IMR-90 (cell line): ENCODE measurements at regions not wholly inside any gene's neighbourhood (a gene's known extent, or its start where the extent isn't known, plus 50 kb on each side); places are given as distances from the start of the nearest gene placed in this dataset.

Source experiments
- ATAC-seq: fragments of 200-7000 bp; cut with Tn5 transposase; 2 replicates; pipeline ENCODE4 v1.9.1; 2020; ENCODE audit warnings: low read depth, mild to moderate bottlenecking, moderate library complexity
- BruUV-seq: library from RNA; stranded (reverse); fragments of 400-500 nt; replicated peaks from 2 replicates; lab custom pipeline; 2021; lab: Mats Ljungman, UMichigan
- CTCF ChIA-PET: fragments of 300-600 bp; formaldehyde crosslinking; extraction: SDS; loops from one replicate; lab custom pipeline; 2021; ENCODE audit warnings: antibody characterized with exemption; lab: Yijun Ruan, JAX
- POLR2A ChIA-PET: fragments of 300-600 bp; sonication (Branson Sonifier 250); formaldehyde crosslinking; loops from one replicate; lab custom pipeline; 2022; ENCODE audit warnings: antibody characterized with exemption; ENCODE audit not compliant: unreplicated experiment; lab: Charles Lee
- DNase-seq: peaks from one replicate; pipeline ENCODE4 v3.0.0; 2013
- H2AFZ ChIP-seq: replicated peaks from 2 replicates; pipeline ENCODE3; 2013; ENCODE audit warnings: low read length, mild to moderate bottlenecking; ENCODE audit not compliant: poor library complexity
- H2AK5ac ChIP-seq: 2 replicates; pipeline ENCODE4 v1.6.1; 2013; ENCODE audit warnings: low read depth, low read length, inconsistent platforms
- H2AK9ac ChIP-seq: replicated peaks from 2 replicates; pipeline ENCODE3; 2013; ENCODE audit warnings: mild to moderate bottlenecking, low read depth, low read length, moderate library complexity; ENCODE audit not compliant: poor library complexity
- H2BK120ac ChIP-seq: 2 replicates; pipeline ENCODE4 v1.6.1; 2013; ENCODE audit warnings: low read depth, low read length, inconsistent platforms
- H2BK15ac ChIP-seq: 3 replicates; pipeline ENCODE4 v1.6.1; 2013; ENCODE audit warnings: low read depth, low read length, inconsistent platforms
- H2BK20ac ChIP-seq: 2 replicates; pipeline ENCODE4 v1.6.1; 2013; ENCODE audit warnings: low read depth, mild to moderate bottlenecking, inconsistent platforms, low read length, moderate library complexity
- H2BK5ac ChIP-seq: 2 replicates; pipeline ENCODE4 v1.6.1; 2013; ENCODE audit warnings: mild to moderate bottlenecking, low read depth, low read length, inconsistent platforms; ENCODE audit not compliant: poor library complexity, severe bottlenecking
- H3K14ac ChIP-seq: replicated peaks from 2 replicates; pipeline ENCODE4 v1.6.1; 2013; ENCODE audit warnings: low read depth, low read length, inconsistent platforms
- H3K18ac ChIP-seq: 2 replicates; pipeline ENCODE4 v1.6.1; 2013; ENCODE audit warnings: low read depth, low read length, control low read depth
- H3K23ac ChIP-seq: 2 replicates; pipeline ENCODE4 v1.6.1; 2013; ENCODE audit warnings: low read depth, low read length, inconsistent platforms
- H3K27ac ChIP-seq: 2 replicates; pipeline ENCODE4 v1.5.1; 2013; ENCODE audit warnings: mild to moderate bottlenecking, control low read depth, low read length; ENCODE audit not compliant: insufficient read depth
- H3K27me3 ChIP-seq: 2 replicates; pipeline ENCODE4 v1.6.1; 2013; ENCODE audit warnings: low read length; ENCODE audit not compliant: control insufficient read depth, insufficient read depth
- H3K36me3 ChIP-seq: 2 replicates; pipeline ENCODE4 v1.6.1; 2013; ENCODE audit warnings: low read length, mixed read lengths; ENCODE audit not compliant: control insufficient read depth, insufficient read depth
- H3K4ac ChIP-seq: 2 replicates; pipeline ENCODE4 v1.6.1; 2013; ENCODE audit warnings: low read depth, low read length, inconsistent platforms
- H3K4me1 ChIP-seq: 2 replicates; pipeline ENCODE4 v1.6.1; 2013; ENCODE audit warnings: low read length, mixed read lengths; ENCODE audit not compliant: control insufficient read depth, insufficient read depth
- H3K4me2 ChIP-seq: 2 replicates; pipeline ENCODE4 v1.6.1; 2013; ENCODE audit warnings: low read depth, mild to moderate bottlenecking, control low read depth, low read length, moderate library complexity
- H3K4me3 ChIP-seq: 2 replicates; pipeline ENCODE4 v1.5.1; 2013; ENCODE audit warnings: low read depth, mild to moderate bottlenecking, control low read depth, low read length, moderate library complexity; ENCODE audit not compliant: insufficient read depth
- H3K56ac ChIP-seq: 2 replicates; pipeline ENCODE4 v1.6.1; 2013; ENCODE audit warnings: low read length, inconsistent platforms; ENCODE audit not compliant: insufficient read depth; ENCODE audit errors: extremely low read depth
- H3K79me1 ChIP-seq, 2 experiments: 2 replicates each; pipeline ENCODE4 v1.6.1; 2013; ENCODE audit warnings: low read length in 2 of 2, inconsistent platforms in 1 of 2, low read depth in 1 of 2
- H3K9ac ChIP-seq: 2 replicates; pipeline ENCODE4 v1.6.1; 2013; ENCODE audit warnings: low read depth, low read length, control low read depth
- H3K9me1 ChIP-seq: 2 replicates; pipeline ENCODE4 v1.6.1; 2013; ENCODE audit warnings: low read length, inconsistent platforms; ENCODE audit not compliant: insufficient read depth
- H3K9me3 ChIP-seq: 2 replicates; pipeline ENCODE4 v1.6.1; 2013; ENCODE audit warnings: low read length; ENCODE audit not compliant: control insufficient read depth, insufficient read depth
- H4K20me1 ChIP-seq: 2 replicates; pipeline ENCODE4 v1.6.1; 2013; ENCODE audit warnings: low read length, inconsistent platforms; ENCODE audit not compliant: insufficient read depth
- H4K5ac ChIP-seq: 2 replicates; pipeline ENCODE4 v1.6.1; 2013; ENCODE audit warnings: mild to moderate bottlenecking, low read depth, low read length, control low read depth
- H4K8ac ChIP-seq, 2 experiments: 2 replicates each; pipeline ENCODE4 v1.6.1; 2013; ENCODE audit warnings: low read depth in 2 of 2, low read length in 2 of 2, control low read depth in 1 of 2, inconsistent platforms in 1 of 2
- H4K91ac ChIP-seq: 2 replicates; pipeline ENCODE4 v1.6.1; 2013; ENCODE audit warnings: low read depth, low read length, inconsistent platforms; ENCODE audit not compliant: insufficient read depth
- BHLHE40 ChIP-seq: fragments of 150-350 bp; IDR thresholded peaks from 2 replicates; pipeline ENCODE4 v1.6.1; 2016; ENCODE audit warnings: mild to moderate bottlenecking, low read depth, low read length
- CEBPB ChIP-seq: IDR thresholded peaks from 2 replicates; pipeline ENCODE4 v1.6.1; 2012; ENCODE audit warnings: low read depth, low read length, improper control_type of control experiment
- CHD1 ChIP-seq: IDR thresholded peaks from 2 replicates; pipeline ENCODE4 v1.6.1; 2012; ENCODE audit warnings: low read depth, low read length, improper control_type of control experiment
- FOS ChIP-seq: fragments of 150-350 bp; IDR thresholded peaks from 2 replicates; pipeline ENCODE4 v1.6.1; 2016; ENCODE audit warnings: low read depth, low read length
- MAFK ChIP-seq: IDR thresholded peaks from 2 replicates; pipeline ENCODE4 v1.6.1; 2012; ENCODE audit warnings: low read depth, low read length, improper control_type of control experiment
- MAZ ChIP-seq: IDR thresholded peaks from 2 replicates; pipeline ENCODE4 v1.6.1; 2012; ENCODE audit warnings: low read depth, mild to moderate bottlenecking, low read length, improper control_type of control experiment, moderate library complexity, borderline replicate concordance
- MXI1 ChIP-seq: IDR thresholded peaks from 2 replicates; pipeline ENCODE4 v1.6.1; 2012; ENCODE audit warnings: low read depth, mild to moderate bottlenecking, low read length, moderate library complexity, borderline replicate concordance
- NFE2L2 ChIP-seq: fragments of 150-350 bp; IDR thresholded peaks from 2 replicates; pipeline ENCODE4 v1.6.1; 2016; ENCODE audit warnings: low read depth, mild to moderate bottlenecking, low read length
- POLR2A ChIP-seq: IDR thresholded peaks from 2 replicates; pipeline ENCODE4 v1.6.1; 2012; ENCODE audit warnings: mild to moderate bottlenecking, low read depth, low read length
- RAD21 ChIP-seq: IDR thresholded peaks from 2 replicates; pipeline ENCODE4 v1.6.1; 2012; ENCODE audit warnings: low read length, improper control_type of control experiment
- RCOR1 ChIP-seq: IDR thresholded peaks from 2 replicates; pipeline ENCODE4 v1.6.1; 2012; ENCODE audit warnings: mild to moderate bottlenecking, low read length, improper control_type of control experiment; ENCODE audit not compliant: insufficient replicate concordance
- RFX5 ChIP-seq: IDR thresholded peaks from 2 replicates; pipeline ENCODE4 v1.8.0; 2012; ENCODE audit warnings: low read depth, mild to moderate bottlenecking, low read length, moderate library complexity
- SMC3 ChIP-seq: fragments of 150-350 bp; IDR thresholded peaks from 2 replicates; pipeline ENCODE4 v1.6.1; 2016; ENCODE audit warnings: low read depth, mild to moderate bottlenecking, antibody characterized with exemption, low read length, moderate library complexity
- WGBS, 2 experiments: methylation state at CpG; one replicate each; pipeline versions ENCODE4 v1.1.5 to v1.1.7; 2013; ENCODE audit warnings: missing lambda C conversion rate in 2 of 2; ENCODE audit not compliant: insufficient read length in 1 of 2; ENCODE audit errors: extremely low coverage in 2 of 2; 5-methylcytosine and 5-hydroxymethylcytosine counted together
- dilution Hi-C: fragments of 300-500 bp; cut with HindIII; formaldehyde crosslinking; loops from one replicate; pipeline ENCODE4 v1.14.3; 2018; ENCODE audit warnings: low sequenced_read_pairs; ENCODE audit not compliant: unreplicated experiment
- in situ Hi-C: fragments of 300-500 bp; cut with MboI; formaldehyde crosslinking; loops from 3 replicates; pipeline ENCODE4 v1.14.3; 2019; ENCODE audit warnings: low sequenced_read_pairs, inconsistent platforms, mixed read lengths
- intact Hi-C: fragments of 100-400 bp; cut with micrococcal nuclease; formaldehyde crosslinking; loops from 2 replicates; pipeline ENCODE4 v1.10.0; 2022
- TF ChIP-seq, protein P1 (sequence below): conservative IDR thresholded peaks from 2 replicates; pipeline ENCODE4 v1.5.1; 2012; ENCODE audit warnings: mild to moderate bottlenecking, low read depth, low read length, improper control_type of control experiment
- TF ChIP-seq, protein P2 (sequence below): fragments of 150-350 bp; IDR thresholded peaks from 2 replicates; pipeline ENCODE4 v1.6.1; 2017; ENCODE audit warnings: mild to moderate bottlenecking, antibody characterized with exemption, low read length, low read depth
- TF ChIP-seq, protein P3 (sequence below): fragments of 150-350 bp; IDR thresholded peaks from 2 replicates; pipeline ENCODE4 v1.6.1; 2016; ENCODE audit warnings: low read depth, mild to moderate bottlenecking, low read length, moderate library complexity, borderline replicate concordance

DNA sequence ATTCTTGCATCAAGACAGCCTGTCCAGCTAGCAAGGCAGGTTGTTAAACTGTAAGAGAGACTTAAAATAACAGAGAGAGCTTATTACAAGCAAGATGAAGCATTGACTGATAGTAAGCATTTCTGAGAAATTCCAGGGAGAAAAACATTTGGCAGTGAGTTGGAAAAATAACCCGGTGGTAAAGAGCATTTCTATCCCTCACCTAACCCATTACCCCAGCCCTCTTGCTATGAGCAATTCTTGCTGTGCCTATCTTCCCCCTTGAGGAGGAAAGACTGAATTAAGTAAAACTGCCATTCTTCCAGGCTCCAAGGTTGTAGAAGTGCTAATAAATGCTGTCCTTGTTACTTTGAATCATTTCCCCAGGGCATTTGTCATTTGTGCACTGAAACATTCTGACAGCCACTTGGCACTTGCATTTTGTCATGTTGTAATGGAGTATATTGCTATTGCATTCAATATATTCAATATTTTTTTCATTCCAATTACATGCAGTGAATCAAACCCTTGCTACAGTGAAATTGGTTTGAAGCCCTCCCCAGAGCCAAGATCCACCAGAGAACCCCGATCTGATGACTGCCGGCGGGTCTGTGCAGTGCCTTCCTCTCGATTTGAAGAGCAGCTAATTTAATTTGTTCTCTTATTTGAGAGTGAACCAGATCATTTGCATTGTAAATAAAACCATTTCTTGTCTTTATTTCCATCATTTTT is 291.1 kb downstream of the HIVEP2 start:
- Histone ChIP-seq H3K79me1 (no peaks in the 10 kb centered on the region), H3K9ac (no peak overlapping the region), H3K4me1 (no peaks in the 10 kb centered on the region), H3K56ac (no peak overlapping the region), H3K4ac (no peak overlapping the region), H3K27ac (no peak overlapping the region), H3K4me3 (no peak overlapping the region), H3K27me3 (peaks cover 11% of the 10 kb centered on the region), H4K5ac (no peak overlapping the region), H4K8ac (no peak overlapping the region), H2BK5ac (no peak overlapping the region), H3K18ac (no peak overlapping the region), H2AFZ (no peak overlapping the region), H3K36me3 (no peaks in the 10 kb centered on the region), H2BK120ac (no peak overlapping the region), H2AK5ac (no peak overlapping the region), H4K91ac (no peak overlapping the region), H2AK9ac (no peak overlapping the region), H3K9me3 (no peaks in the 10 kb centered on the region), H2BK20ac (no peak overlapping the region), H3K23ac (no peak overlapping the region), H2BK15ac (no peak overlapping the region), H3K4me2 (no peak overlapping the region), H3K9me1 (no peaks in the 10 kb centered on the region), H3K14ac (no peak overlapping the region), H4K20me1 (no peaks in the 10 kb centered on the region)
- no TSS peak for BruUV-seq
- ATAC-seq (no peak), DNase-seq (no peak)
- intact Hi-C loops (no loop called here), dilution Hi-C loops (no loop called here), in situ Hi-C loops (no loop called here)
- CTCF ChIA-PET = no interaction called here
- POLR2A ChIA-PET = no interaction called here
- no peak for TF ChIP-seq MAFK
- no peak for TF ChIP-seq MXI1
- no peak for TF ChIP-seq SMC3
- no peak for TF ChIP-seq FOS
- TF ChIP-seq, protein P1, sequence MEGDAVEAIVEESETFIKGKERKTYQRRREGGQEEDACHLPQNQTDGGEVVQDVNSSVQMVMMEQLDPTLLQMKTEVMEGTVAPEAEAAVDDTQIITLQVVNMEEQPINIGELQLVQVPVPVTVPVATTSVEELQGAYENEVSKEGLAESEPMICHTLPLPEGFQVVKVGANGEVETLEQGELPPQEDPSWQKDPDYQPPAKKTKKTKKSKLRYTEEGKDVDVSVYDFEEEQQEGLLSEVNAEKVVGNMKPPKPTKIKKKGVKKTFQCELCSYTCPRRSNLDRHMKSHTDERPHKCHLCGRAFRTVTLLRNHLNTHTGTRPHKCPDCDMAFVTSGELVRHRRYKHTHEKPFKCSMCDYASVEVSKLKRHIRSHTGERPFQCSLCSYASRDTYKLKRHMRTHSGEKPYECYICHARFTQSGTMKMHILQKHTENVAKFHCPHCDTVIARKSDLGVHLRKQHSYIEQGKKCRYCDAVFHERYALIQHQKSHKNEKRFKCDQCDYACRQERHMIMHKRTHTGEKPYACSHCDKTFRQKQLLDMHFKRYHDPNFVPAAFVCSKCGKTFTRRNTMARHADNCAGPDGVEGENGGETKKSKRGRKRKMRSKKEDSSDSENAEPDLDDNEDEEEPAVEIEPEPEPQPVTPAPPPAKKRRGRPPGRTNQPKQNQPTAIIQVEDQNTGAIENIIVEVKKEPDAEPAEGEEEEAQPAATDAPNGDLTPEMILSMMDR = no peak
- TF ChIP-seq RCOR1 = no peak
- no peak for TF ChIP-seq RAD21
- TF ChIP-seq, protein P2, sequence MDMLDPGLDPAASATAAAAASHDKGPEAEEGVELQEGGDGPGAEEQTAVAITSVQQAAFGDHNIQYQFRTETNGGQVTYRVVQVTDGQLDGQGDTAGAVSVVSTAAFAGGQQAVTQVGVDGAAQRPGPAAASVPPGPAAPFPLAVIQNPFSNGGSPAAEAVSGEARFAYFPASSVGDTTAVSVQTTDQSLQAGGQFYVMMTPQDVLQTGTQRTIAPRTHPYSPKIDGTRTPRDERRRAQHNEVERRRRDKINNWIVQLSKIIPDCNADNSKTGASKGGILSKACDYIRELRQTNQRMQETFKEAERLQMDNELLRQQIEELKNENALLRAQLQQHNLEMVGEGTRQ = no peak
- TF ChIP-seq NFE2L2 = no peak
- no peak for TF ChIP-seq POLR2A
- TF ChIP-seq RFX5 = no peak
- no peak for TF ChIP-seq CEBPB
- TF ChIP-seq BHLHE40 = no peak
- TF ChIP-seq CHD1 = no peak
- TF ChIP-seq, protein P3, sequence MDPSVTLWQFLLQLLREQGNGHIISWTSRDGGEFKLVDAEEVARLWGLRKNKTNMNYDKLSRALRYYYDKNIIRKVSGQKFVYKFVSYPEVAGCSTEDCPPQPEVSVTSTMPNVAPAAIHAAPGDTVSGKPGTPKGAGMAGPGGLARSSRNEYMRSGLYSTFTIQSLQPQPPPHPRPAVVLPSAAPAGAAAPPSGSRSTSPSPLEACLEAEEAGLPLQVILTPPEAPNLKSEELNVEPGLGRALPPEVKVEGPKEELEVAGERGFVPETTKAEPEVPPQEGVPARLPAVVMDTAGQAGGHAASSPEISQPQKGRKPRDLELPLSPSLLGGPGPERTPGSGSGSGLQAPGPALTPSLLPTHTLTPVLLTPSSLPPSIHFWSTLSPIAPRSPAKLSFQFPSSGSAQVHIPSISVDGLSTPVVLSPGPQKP = no peak
- no peak for TF ChIP-seq MAZ
- WGBS, 2 experiments = no CpG with 5 or more reads among the region's 5 CpGs
